ENCODE measurements at regions not wholly inside any gene's neighbourhood (a gene's known extent, or its start where the extent isn't known, plus 50 kb on each side); places are given as distances from the start of the nearest gene placed in this dataset.

DNA sequence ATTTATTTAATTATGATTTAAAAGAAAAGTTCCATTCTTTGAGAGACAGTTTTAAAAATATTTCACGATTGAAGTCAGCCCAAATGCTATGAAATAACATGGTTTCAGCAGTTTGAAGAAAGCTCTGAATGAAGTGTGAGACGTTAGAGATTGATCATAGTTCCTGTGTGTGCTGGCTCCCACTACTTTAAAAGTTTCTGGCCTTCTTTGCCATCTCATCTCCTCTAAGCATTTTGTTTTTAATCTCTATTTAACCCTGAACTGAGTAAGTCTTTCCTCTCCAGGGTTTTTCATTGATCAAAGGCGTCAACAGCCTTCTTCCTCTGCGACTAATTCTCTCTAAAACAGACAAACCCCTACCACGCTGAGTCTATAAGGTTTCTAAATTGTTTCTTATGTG is 225.3 kb upstream of the B3GALT2 start:
- H3K9me3 ChIP-seq, result no peaks in the 10 kb centered on the region
- H3K27ac ChIP-seq, result no peak overlapping the region
- no peaks in the 10 kb centered on the region for H3K27me3 ChIP-seq
- no peaks in the 10 kb centered on the region for H3K36me3 ChIP-seq
- 55% methylated on average over 5 of the region's 5 CpGs for WGBS
- H3K4me3 ChIP-seq, result no peak overlapping the region
- no peak for DNase-seq (ENCODE audit: low spot score in 2 of 2)
- H3K4me1 ChIP-seq, result peaks cover 5% of the 10 kb centered on the region
- TF ChIP-seq EP300 (IDR thresholded peaks at IDR 0.05) (no peak), CTCF (IDR thresholded peaks at IDR 0.05) (no peak)

DNA sequence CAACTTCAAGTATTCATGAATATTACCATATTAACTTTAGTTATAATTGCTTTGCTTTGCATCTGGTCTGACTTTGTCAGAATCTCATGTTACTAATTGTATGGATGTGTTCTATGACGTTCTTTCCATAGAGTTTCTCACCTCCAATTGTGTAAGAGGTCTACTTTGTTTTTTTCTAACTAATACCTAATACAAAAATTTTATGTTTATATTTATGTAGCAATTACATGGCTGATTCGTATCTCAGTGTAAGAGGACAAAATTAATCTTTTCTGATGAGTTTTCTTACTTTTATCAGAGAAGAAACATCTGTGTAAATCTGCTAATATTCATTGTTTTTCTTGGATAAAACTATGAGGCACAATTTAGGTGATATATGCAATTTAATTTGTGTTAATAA is 224.8 kb upstream of the B3GALT2 start:
- WGBS, result 79% methylated on average over 2 of the region's 2 CpGs
- H3K9me3 ChIP-seq, result no peaks in the 10 kb centered on the region
- TF ChIP-seq EP300 (IDR thresholded peaks at IDR 0.05), result no peak
- no peak for TF ChIP-seq POLR2AphosphoS5 (IDR thresholded peaks at IDR 0.05)
- TF ChIP-seq CTCF (IDR thresholded peaks at IDR 0.05), result no peak
- no peak for TF ChIP-seq POLR2A (IDR thresholded peaks at IDR 0.05)
- no peaks in the 10 kb centered on the region for H3K36me3 ChIP-seq
- no peak for DNase-seq (ENCODE audit: low spot score in 2 of 2)
- H3K4me1 ChIP-seq, result peaks cover 10% of the 10 kb centered on the region
- H3K27me3 ChIP-seq, result no peaks in the 10 kb centered on the region
- H3K4me3 ChIP-seq, result no peak overlapping the region
- H3K27ac ChIP-seq, result no peak overlapping the region

GRCh38 chr1:193408782-193409293 is 222.4 kb upstream of the B3GALT2 start:
- 21% methylated on average over 9 of the region's 9 CpGs for WGBS
- no peaks in the 10 kb centered on the region for H3K27me3 ChIP-seq
- no peaks in the 10 kb centered on the region for H3K9me3 ChIP-seq
- TF ChIP-seq POLR2A (IDR thresholded peaks at IDR 0.05) (no peak), EP300 (IDR thresholded peaks at IDR 0.05) (no peak), CTCF (IDR thresholded peaks at IDR 0.05) (no peak), POLR2AphosphoS5 (IDR thresholded peaks at IDR 0.05) (no peak)
- no peaks in the 10 kb centered on the region for H3K36me3 ChIP-seq
- no peak overlapping the region for H3K27ac ChIP-seq
- no peak overlapping the region for H3K4me3 ChIP-seq
- DNase-seq (ENCODE audit: low spot score in 2 of 2), result no peak
- H3K4me1 ChIP-seq, result peaks cover 11% of the 10 kb centered on the region

DNA sequence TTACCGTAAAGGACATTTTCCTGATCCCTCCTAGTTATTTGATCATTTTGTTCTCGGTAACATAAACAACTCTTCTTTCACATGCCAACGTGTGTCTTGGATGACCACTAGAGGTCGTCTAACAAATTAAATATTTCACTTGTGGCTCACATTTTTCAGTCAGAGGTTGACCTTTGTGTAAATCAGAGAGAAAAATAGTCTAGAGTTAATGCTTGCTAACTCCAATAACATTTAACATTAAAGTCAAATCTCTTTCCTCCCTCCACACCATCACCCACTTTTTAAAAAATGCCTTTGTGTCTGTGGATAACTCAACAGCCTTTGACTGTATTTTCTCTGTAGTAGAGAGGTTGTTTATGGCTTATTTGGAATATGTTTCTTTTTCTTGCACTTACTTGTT is 220.5 kb upstream of the B3GALT2 start:
- no peak for TF ChIP-seq POLR2A (IDR thresholded peaks at IDR 0.05)
- TF ChIP-seq CTCF (IDR thresholded peaks at IDR 0.05), result peak; percentile 44 to 57
- no peak for DNase-seq (ENCODE audit: low spot score in 2 of 2)
- no peak overlapping the region for H3K4me3 ChIP-seq
- H3K36me3 ChIP-seq, result no peaks in the 10 kb centered on the region
- H3K27me3 ChIP-seq, result no peaks in the 10 kb centered on the region
- peaks cover 11% of the 10 kb centered on the region for H3K4me1 ChIP-seq
- no peak overlapping the region for H3K27ac ChIP-seq
- H3K9me3 ChIP-seq, result no peaks in the 10 kb centered on the region
- 3% methylated on average over 4 of the region's 4 CpGs for WGBS

- Histone ChIP-seq H3K4me1 (peaks cover 11% of the 10 kb centered on the region), H3K4me3 (no peak overlapping the region), H3K9me3 (no peaks in the 10 kb centered on the region), H3K36me3 (no peaks in the 10 kb centered on the region), H3K27ac (no peak overlapping the region), H3K27me3 (no peaks in the 10 kb centered on the region)
- DNase-seq (ENCODE audit: low spot score in 2 of 2), result no peak
- 97% methylated on average over 2 of the region's 2 CpGs for WGBS
- TF ChIP-seq POLR2A (IDR thresholded peaks at IDR 0.05) (no peak), EP300 (IDR thresholded peaks at IDR 0.05) (no peak), CTCF (IDR thresholded peaks at IDR 0.05) (no peak), POLR2AphosphoS5 (IDR thresholded peaks at IDR 0.05) (no peak)
Measured at GRCh38 chr1:193404236-193404635, 217.8 kb upstream of the B3GALT2 start.
